Neuron (in vitro differentiated cells): ENCODE measurements at regions not wholly inside any gene's neighbourhood (a gene's known extent, or its start where the extent isn't known, plus 50 kb on each side); places are given as distances from the start of the nearest gene placed in this dataset.

Source experiments
- H2AFZ ChIP-seq: one replicate; pipeline ENCODE4 v1.6.1; 2013; ENCODE audit warnings: low read depth, mild to moderate bottlenecking, inconsistent platforms, low read length, moderate library complexity
- H3K27me3 ChIP-seq: one replicate; pipeline ENCODE4 v1.6.1; 2013; ENCODE audit warnings: low read length; ENCODE audit not compliant: insufficient read depth
- H3K36me3 ChIP-seq: one replicate; pipeline ENCODE4 v1.6.1; 2013; ENCODE audit warnings: low read length; ENCODE audit not compliant: insufficient read depth
- H3K4me1 ChIP-seq: one replicate; pipeline ENCODE4 v1.6.1; 2013; ENCODE audit warnings: low read length; ENCODE audit not compliant: insufficient read depth
- H3K4me3 ChIP-seq: 2 replicates; pipeline ENCODE4 v1.5.1; 2013; ENCODE audit warnings: mild to moderate bottlenecking, low read length, moderate library complexity
- H3K9me3 ChIP-seq: one replicate; pipeline ENCODE4 v1.6.1; 2013; ENCODE audit warnings: low read length

- Histone ChIP-seq H3K36me3 (no peaks in the 10 kb centered on the region), H3K9me3 (no peaks in the 10 kb centered on the region), H3K4me3 (no peak overlapping the region), H3K4me1 (no peaks in the 10 kb centered on the region), H2AFZ (no peak overlapping the region), H3K27me3 (no peaks in the 10 kb centered on the region)
Observed at GRCh38 chr1:217274927-217275654, 355.8 kb downstream of the GPATCH2 start.

GRCh38 chr1:217274416-217274815, 356.5 kb downstream of the GPATCH2 start:
- Histone ChIP-seq H3K4me3 (no peak overlapping the region), H3K9me3 (no peaks in the 10 kb centered on the region), H3K27me3 (no peaks in the 10 kb centered on the region), H3K36me3 (no peaks in the 10 kb centered on the region), H2AFZ (no peak overlapping the region), H3K4me1 (no peaks in the 10 kb centered on the region)

GRCh38 chr1:217273866-217274265, 357.0 kb downstream of the GPATCH2 start:
- Histone ChIP-seq H3K36me3 (no peaks in the 10 kb centered on the region), H3K27me3 (no peaks in the 10 kb centered on the region), H3K4me3 (no peak overlapping the region), H3K4me1 (no peaks in the 10 kb centered on the region), H3K9me3 (no peaks in the 10 kb centered on the region), H2AFZ (no peak overlapping the region)

- Histone ChIP-seq H2AFZ (no peak overlapping the region), H3K4me1 (no peaks in the 10 kb centered on the region), H3K36me3 (no peaks in the 10 kb centered on the region), H3K4me3 (no peak overlapping the region), H3K27me3 (no peaks in the 10 kb centered on the region), H3K9me3 (no peaks in the 10 kb centered on the region)
Observed at GRCh38 chr1:217272385-217272784, 358.5 kb downstream of the GPATCH2 start.

- Histone ChIP-seq H3K4me1 (no peaks in the 10 kb centered on the region), H2AFZ (no peak overlapping the region), H3K9me3 (no peaks in the 10 kb centered on the region), H3K27me3 (no peaks in the 10 kb centered on the region), H3K4me3 (no peak overlapping the region), H3K36me3 (no peaks in the 10 kb centered on the region)
Observed at GRCh38 chr1:217270101-217270500, 360.8 kb downstream of the GPATCH2 start.

DNA sequence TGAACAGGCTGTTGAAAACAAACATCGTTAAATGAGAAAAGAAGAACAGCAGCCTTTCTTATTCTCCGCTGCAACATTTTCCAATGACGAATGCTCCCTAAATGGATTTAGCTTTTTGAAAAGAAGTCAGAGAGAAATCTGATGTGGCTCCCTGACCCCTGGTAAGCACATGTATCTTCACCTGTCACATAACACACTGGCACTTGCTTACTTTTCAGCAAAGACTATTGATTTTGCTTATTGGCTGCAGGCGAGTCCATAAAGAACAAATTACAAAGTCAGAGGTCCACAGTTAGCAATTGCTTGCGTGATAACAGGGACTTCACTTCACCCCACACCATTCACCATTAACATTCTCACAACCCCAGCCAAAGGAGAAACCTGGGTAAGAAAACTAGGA, 362.8 kb downstream of the GPATCH2 start:
- Histone ChIP-seq H3K9me3 (no peaks in the 10 kb centered on the region), H3K36me3 (no peaks in the 10 kb centered on the region), H3K4me1 (no peaks in the 10 kb centered on the region), H3K4me3 (no peak overlapping the region), H3K27me3 (no peaks in the 10 kb centered on the region), H2AFZ (no peak overlapping the region)

- Histone ChIP-seq H3K9me3 (no peaks in the 10 kb centered on the region), H3K4me3 (no peak overlapping the region), H2AFZ (no peak overlapping the region), H3K27me3 (no peaks in the 10 kb centered on the region), H3K36me3 (no peaks in the 10 kb centered on the region), H3K4me1 (peaks cover 2% of the 10 kb centered on the region)
Observed at GRCh38 chr1:217261636-217262035, 369.3 kb downstream of the GPATCH2 start.

GRCh38 chr1:217260676-217261075, 370.2 kb downstream of the GPATCH2 start:
- no peaks in the 10 kb centered on the region for H3K27me3 ChIP-seq
- no peaks in the 10 kb centered on the region for H3K36me3 ChIP-seq
- H3K9me3 ChIP-seq = no peaks in the 10 kb centered on the region
- no peak overlapping the region for H2AFZ ChIP-seq
- H3K4me1 ChIP-seq = peaks cover 2% of the 10 kb centered on the region
- H3K4me3 ChIP-seq = no peak overlapping the region

DNA sequence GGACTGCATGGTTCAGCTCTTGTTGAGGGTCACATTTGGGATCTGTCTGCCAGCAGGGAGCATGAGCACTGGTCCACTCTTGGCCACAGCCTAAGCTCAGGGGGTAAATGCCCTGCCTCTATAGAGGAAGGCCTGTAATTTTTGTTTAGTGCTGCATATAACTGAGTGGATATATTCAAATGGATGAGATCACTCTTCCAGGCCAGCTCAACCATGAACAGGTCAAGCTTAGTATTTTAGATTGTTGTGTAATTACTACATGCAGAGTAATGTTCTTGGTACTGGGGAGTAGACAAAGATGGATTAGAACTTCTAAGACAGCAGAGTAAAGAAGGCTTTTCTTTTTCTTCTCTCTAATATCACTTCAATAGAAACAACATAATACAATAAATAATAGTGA, 376.9 kb downstream of the GPATCH2 start:
- H3K9me3 ChIP-seq = no peaks in the 10 kb centered on the region
- no peaks in the 10 kb centered on the region for H3K36me3 ChIP-seq
- H3K4me1 ChIP-seq = no peaks in the 10 kb centered on the region
- H3K4me3 ChIP-seq = no peak overlapping the region
- no peaks in the 10 kb centered on the region for H3K27me3 ChIP-seq
- H2AFZ ChIP-seq = no peak overlapping the region

DNA sequence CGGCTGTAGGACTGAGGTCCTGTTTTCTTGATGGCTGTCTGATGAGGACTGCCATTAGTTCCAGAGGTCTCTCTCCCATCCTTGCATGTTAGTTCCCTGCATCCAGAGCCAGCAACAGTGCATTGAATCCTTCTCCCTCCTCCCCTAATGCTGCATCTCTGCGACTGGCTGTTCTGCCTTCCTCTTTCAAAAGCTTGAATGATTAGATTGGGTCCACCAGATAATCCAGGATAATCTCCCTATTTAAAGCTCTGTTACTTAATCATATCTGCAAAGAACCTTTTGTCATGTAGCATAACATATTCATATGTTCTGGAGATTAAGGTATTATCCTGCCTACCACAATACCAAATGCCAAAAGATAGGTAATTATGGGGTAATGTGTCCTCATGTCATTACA, 377.5 kb downstream of the GPATCH2 start:
- Histone ChIP-seq H3K36me3 (no peaks in the 10 kb centered on the region), H3K4me1 (no peaks in the 10 kb centered on the region), H2AFZ (no peak overlapping the region), H3K9me3 (no peaks in the 10 kb centered on the region), H3K27me3 (no peaks in the 10 kb centered on the region), H3K4me3 (no peak overlapping the region)

DNA sequence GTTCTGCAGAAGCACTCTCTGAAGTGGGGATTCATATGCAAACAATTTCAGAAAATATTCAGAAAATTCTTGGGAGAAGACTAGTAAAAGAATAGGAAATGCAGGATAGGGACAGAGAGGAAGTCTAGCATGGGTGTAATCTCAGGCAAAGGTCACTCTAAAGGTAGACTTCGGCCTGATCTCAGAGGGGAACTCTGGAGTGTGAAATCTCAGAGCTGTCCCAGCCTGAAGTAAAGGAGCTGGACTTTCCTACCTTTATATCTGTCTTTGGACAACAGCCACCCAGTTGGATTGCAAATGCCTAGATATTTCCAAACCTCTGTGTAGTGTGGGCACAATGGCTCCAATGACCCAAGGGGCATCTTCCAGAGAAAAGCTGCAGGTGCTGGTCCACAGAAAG, 379.8 kb downstream of the GPATCH2 start:
- H3K4me3 ChIP-seq = no peak overlapping the region
- H3K9me3 ChIP-seq = no peaks in the 10 kb centered on the region
- no peaks in the 10 kb centered on the region for H3K36me3 ChIP-seq
- no peaks in the 10 kb centered on the region for H3K4me1 ChIP-seq
- H2AFZ ChIP-seq = no peak overlapping the region
- no peaks in the 10 kb centered on the region for H3K27me3 ChIP-seq

DNA sequence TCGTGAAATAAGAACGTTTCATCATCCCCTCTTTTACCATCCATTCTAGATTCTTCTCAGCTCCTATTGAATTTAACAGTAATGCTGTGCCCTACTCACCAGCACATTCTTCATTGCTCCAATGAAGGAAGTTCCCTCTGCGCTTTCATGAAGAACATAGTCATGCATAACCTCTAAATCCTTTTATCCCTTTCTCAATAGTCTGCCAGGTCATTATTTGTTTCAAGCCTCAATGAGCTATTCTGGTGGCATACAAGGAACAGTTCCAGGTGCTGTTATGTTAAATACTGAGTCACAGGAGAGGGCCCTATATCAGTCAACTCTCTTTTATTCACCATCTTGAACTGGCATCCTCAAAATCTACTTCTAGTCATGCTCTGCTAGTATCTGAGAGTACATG, 381.0 kb downstream of the GPATCH2 start:
- H3K4me1 ChIP-seq = no peaks in the 10 kb centered on the region
- H3K4me3 ChIP-seq = no peak overlapping the region
- no peaks in the 10 kb centered on the region for H3K27me3 ChIP-seq
- no peak overlapping the region for H2AFZ ChIP-seq
- no peaks in the 10 kb centered on the region for H3K9me3 ChIP-seq
- no peaks in the 10 kb centered on the region for H3K36me3 ChIP-seq

GRCh38 chr1:217244971-217245370, 385.9 kb downstream of the GPATCH2 start:
- no peak overlapping the region for H3K4me3 ChIP-seq
- H2AFZ ChIP-seq = no peak overlapping the region
- no peaks in the 10 kb centered on the region for H3K4me1 ChIP-seq
- no peaks in the 10 kb centered on the region for H3K36me3 ChIP-seq
- no peaks in the 10 kb centered on the region for H3K27me3 ChIP-seq
- H3K9me3 ChIP-seq = no peaks in the 10 kb centered on the region

GRCh38 chr1:217240656-217241055, 390.2 kb downstream of the GPATCH2 start:
- H3K36me3 ChIP-seq = no peaks in the 10 kb centered on the region

More at GRCh38 chr1:217240656-217241055, 390.2 kb downstream of the GPATCH2 start:
- Histone ChIP-seq H3K27me3 (no peaks in the 10 kb centered on the region), H3K4me3 (no peak overlapping the region), H2AFZ (no peak overlapping the region), H3K9me3 (no peaks in the 10 kb centered on the region), H3K4me1 (peaks cover 2% of the 10 kb centered on the region)
